Epidermal melanocyte (primary cell): ENCODE measurements at regions not wholly inside any gene's neighbourhood (a gene's known extent, or its start where the extent isn't known, plus 50 kb on each side); places are given as distances from the start of the nearest gene placed in this dataset.

Source experiments
- DNase-seq: peaks from one replicate; pipeline ENCODE4 v3.0.0; 2011; ENCODE audit warnings: low spot score; ENCODE audit not compliant: insufficient read length

DNA sequence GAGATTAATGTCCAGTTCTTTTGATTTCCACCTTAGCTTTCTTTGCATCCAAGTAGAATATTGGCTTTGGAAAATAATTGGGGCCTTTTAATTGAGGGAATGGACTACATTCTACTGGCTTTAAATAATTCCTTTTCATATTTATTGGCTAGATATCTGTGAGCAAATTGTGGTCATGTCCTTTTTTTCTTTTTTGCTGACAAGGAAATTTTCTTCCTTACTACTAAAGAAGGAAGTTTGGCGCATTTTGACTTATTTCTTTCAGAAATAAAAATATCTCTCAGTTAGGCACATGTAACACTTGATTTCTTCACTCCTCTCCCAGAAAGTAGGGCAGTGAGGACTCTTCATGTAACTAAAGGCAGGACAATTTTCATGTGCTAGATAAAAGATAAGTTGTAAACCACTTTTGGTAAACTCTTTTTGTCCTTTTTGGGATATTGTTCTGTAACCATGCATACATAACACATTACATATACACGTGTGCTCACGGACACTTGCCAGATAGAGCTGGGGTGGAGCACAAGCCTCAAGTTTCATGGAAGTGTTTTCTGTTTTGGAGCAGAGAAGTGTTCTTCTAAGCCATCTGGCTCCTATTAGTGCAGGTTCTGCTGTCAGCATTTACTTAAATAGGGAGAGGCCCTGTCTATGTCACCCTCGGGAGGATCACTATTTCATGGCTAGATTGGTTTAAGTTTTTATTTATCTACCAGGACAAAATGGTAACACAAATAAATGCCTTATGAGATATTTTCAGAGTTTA lies 85.1 kb upstream of the LRIG3 start:
- no peak for DNase-seq

DNA sequence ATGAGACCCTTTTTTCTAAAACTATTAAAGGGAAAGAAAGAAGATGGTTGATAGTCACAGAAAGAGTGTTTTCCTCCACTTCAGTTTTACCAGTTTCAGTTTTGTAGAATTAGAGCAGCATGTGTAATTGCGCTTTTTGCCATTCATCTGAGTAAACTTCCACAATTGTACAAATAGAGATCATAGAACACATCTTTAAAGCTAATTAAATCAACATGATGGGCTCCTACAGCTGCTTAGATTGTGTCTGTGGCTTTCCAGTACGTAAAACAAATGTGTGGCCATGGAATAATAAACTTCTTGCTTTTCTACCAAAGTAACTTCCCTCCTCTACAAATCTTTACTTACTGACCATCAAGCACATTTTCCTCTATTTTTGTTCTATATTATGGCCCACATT lies 84.2 kb upstream of the LRIG3 start:
- DNase-seq: no peak

DNA sequence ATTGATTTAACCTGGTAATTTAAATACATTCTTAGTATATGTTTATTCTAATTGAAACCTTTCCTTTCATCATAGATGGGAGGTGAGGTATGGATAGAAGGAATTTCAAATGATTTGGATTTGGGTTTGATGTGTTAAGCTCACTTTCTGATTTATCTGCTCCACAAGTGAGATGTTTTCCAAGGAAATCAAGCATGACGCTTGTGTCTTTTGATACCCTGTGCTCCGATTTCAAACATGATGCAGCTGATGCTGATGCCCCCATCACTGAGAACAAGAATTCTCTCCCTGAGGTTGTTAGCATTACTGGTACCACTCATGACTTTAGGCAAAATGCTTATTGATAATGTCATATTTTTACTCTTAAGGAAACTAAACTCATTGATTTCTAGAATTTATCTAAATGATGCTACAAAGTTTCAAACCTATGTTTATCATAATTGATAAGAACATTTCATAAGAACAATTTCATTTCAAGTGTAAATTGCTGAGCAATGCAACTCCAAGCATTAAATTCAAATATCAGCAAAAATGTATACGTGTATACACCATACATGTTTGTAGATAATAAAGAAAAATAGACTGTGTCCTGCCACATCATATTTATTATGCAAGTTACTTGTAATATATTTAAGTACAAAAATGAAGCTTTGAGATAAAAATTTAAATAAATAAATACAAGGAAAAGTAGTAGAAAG lies 75.5 kb upstream of the LRIG3 start:
- no peak for DNase-seq

DNA sequence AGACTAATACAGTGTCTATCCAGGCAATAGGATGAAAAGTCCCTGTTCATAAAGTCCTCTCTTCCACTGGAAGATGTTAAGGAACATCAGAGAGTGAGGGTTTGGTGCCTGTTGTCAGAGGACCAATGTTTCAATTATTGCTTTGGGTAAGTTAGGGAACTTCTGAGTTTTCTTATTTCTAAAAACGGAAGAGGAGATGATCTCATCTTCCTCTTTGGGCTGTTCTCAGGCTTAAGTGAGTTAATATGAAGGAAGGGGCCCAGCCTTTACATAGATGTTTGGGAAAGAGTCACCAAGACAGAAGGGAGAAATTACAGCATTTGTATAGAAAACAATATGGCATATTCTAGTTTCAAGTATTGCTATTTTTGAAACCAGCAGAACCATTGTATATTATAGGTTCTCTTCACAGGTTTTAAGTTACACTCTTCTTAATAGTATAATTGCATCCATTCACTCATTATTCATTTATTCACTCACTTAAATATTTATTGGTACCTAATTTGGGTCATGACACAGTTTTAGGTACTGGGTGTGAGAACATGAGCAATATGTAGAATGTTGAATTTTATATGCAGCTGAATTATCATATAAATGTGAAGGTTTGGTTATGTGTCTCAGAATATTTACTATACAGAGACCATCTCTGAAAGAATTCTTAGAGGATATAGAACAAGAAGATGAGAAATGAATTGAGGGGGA lies 68.5 kb upstream of the LRIG3 start:
- no peak for DNase-seq

DNA sequence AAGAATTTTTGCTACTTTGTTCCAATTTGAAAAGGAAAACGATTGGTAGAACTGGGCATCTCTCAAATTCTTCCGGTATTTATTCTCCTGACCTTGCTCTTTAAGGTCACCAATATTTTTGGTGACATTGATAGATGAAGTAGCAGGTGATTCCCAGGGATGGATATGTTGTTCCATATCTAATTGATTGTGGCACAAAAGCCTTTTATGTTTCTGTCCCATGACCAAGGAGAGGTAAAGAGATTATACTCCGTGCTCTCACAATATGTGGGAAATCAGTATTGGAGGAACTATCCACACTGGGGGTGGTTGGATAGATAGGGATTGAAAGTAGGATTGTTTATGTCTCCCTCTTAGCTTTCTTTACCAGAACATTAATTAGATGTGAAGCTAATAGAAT lies 61.7 kb upstream of the LRIG3 start:
- no peak for DNase-seq

DNA sequence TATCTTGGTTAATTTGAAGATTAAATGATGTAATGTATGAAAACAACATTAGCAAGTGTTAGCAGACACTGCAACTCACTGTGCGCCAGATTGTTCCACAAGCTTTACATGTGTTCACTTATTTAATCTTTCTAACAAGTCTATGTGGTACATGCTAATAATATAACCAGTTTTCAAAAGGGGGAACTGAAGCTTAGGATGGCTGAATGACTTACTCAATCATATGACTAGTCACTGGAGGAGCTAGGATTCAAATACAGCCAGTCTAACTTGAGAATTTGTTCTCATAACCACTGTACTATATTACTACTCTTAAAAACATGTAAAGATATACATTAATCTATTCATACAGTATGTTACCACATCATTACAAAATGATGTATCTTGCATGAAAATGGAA lies 60.5 kb upstream of the LRIG3 start:
- DNase-seq: no peak

DNA sequence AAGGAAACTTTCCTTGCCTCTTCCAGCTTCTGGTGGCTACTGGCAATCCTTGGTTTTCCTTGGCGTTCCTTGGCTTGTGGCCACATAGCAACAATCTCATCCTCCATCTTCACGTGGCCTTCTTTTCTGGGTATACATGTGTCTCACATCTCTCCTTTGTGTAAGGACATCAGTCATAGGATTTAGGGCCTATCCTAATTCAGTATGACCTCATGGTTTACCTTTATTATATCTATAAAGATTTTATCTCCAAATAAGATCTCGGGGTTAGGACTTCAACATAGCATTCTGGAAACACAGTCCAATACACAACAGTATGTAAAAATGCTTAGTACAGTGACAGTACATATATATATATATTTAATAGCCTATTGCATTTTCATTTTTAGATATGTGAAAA lies 58.4 kb upstream of the LRIG3 start:
- no peak for DNase-seq

DNA sequence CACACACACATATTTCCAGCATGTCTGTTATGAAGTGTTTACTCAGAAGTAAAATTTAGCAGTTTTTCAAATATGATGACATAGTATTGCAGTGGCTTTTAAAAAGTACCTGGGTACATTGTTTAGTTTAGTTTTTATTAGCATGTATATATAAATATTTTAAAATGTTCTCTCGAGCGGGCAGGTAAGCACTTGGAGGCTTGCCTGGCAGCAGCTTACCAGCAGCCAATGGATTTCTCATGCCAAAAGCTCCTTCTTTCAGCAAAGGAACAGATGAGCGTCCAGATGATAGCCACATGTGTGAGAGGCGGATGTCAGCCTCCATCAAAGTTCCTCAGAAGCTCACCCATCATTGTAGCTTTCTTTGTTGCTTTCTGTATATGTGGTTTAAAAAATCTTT lies 57.2 kb upstream of the LRIG3 start:
- no peak for DNase-seq

DNA sequence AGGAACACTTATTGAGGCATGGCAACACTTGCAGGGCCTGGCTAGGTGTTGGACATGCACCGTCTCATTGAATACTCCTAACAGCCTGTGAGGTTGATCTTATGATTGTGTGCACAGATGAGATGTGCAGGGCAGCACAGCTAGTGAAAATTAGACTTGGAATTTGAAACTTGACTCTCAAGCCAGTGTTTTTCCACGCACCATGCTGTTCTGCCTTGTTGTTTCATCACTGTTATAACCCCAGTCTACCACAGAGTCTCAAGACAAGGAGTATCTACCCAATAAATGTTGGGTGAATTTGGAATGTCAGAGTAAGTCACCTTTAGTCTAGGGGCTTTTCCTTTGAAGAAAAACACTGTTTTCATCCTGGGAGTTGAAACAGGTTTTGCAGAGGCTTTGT lies 55.8 kb upstream of the LRIG3 start:
- no peak for DNase-seq
